ENCODE measurements at regions not wholly inside any gene's neighbourhood (a gene's known extent, or its start where the extent isn't known, plus 50 kb on each side); places are given as distances from the start of the nearest gene placed in this dataset.

- H3K27ac ChIP-seq, result no peak overlapping the region
- 61 to 68% (median 68%) methylated on average over 2 of the region's 2 CpGs for WGBS, 4 donors
- no peak overlapping the region for H3K4me3 ChIP-seq
- no peaks in the 10 kb centered on the region for H3K36me3 ChIP-seq
- H3K27me3 ChIP-seq, result no peaks in the 10 kb centered on the region
- H3K4me1 ChIP-seq, result no peaks in the 10 kb centered on the region
- peaks cover 0 to 7% (median 0%) of the 10 kb centered on the region in 12 donors for H3K9me3 ChIP-seq
- ATAC-seq (no peak), DNase-seq (no peak)
- TF ChIP-seq POLR2A (IDR thresholded peaks at IDR 0.05) (no peak), CTCF (IDR thresholded peaks at IDR 0.05) (no peak)
- intact Hi-C loops (cut with DNase I), result no loop called here
These were observed 172.7 kb upstream of the GIMD1 start for GRCh38 chr4:106541253-106541652.

- Histone ChIP-seq H3K4me3 (no peak overlapping the region), H3K27ac (no peak overlapping the region), H3K36me3 (no peaks in the 10 kb centered on the region), H3K9me3 (peaks cover 0 to 4% (median 0%) of the 10 kb centered on the region in 12 donors), H3K27me3 (no peaks in the 10 kb centered on the region), H3K4me1 (no peaks in the 10 kb centered on the region)
- ATAC-seq (no peak), DNase-seq (no peak)
- TF ChIP-seq CTCF (IDR thresholded peaks at IDR 0.05) (no peak), POLR2A (IDR thresholded peaks at IDR 0.05) (no peak)
- intact Hi-C loops (cut with DNase I), result no loop called here
These were observed 162.2 kb upstream of the GIMD1 start for GRCh38 chr4:106530821-106531220.

- DNase-seq (no peak), ATAC-seq (no peak)
- 70 to 81% (median 76%) methylated on average over 1 of the region's 1 CpG for WGBS, 4 donors
- Histone ChIP-seq H3K9me3 (peaks cover 0 to 4% (median 0%) of the 10 kb centered on the region in 12 donors), H3K36me3 (no peaks in the 10 kb centered on the region), H3K4me3 (no peak overlapping the region), H3K27me3 (no peaks in the 10 kb centered on the region), H3K4me1 (no peaks in the 10 kb centered on the region), H3K27ac (no peak overlapping the region)
- no peak for TF ChIP-seq CTCF (IDR thresholded peaks at IDR 0.05)
- TF ChIP-seq POLR2A (IDR thresholded peaks at IDR 0.05), result no peak
- intact Hi-C loops (cut with DNase I), result no loop called here
These were observed 161.4 kb upstream of the GIMD1 start for GRCh38 chr4:106530024-106530361.

GRCh38 chr4:106529348-106530023 lies 160.9 kb upstream of the GIMD1 start:
- DNase-seq, result no peak
- no peaks in the 10 kb centered on the region for H3K36me3 ChIP-seq
- no peak for ATAC-seq
- no peaks in the 10 kb centered on the region for H3K9me3 ChIP-seq
- no peak overlapping the region for H3K27ac ChIP-seq
- H3K4me3 ChIP-seq, result no peak overlapping the region
- WGBS, 4 donors, result 66 to 81% (median 78%) methylated on average over 2 of the region's 2 CpGs
- H3K27me3 ChIP-seq, result no peaks in the 10 kb centered on the region
- intact Hi-C loops (cut with DNase I), result no loop called here
- TF ChIP-seq POLR2A (IDR thresholded peaks at IDR 0.05) (no peak), CTCF (IDR thresholded peaks at IDR 0.05) (no peak)
- H3K4me1 ChIP-seq, result no peaks in the 10 kb centered on the region
